ENCODE measurements at regions not wholly inside any gene's neighbourhood (a gene's known extent, or its start where the extent isn't known, plus 50 kb on each side); places are given as distances from the start of the nearest gene placed in this dataset.

- DNase-seq = no peak
- intact Hi-C loops (cut with DNase I) = no loop called here
- H3K9me3 ChIP-seq = no peaks in the 10 kb centered on the region
- H3K27ac ChIP-seq = no peak overlapping the region
- 48 to 63% (median 50%) methylated on average over 1 of the region's 1 CpG for WGBS, 3 donors
- no peaks in the 10 kb centered on the region for H3K27me3 ChIP-seq
- no peak overlapping the region for H3K4me3 ChIP-seq
- no peaks in the 10 kb centered on the region for H3K36me3 ChIP-seq
- H3K4me1 ChIP-seq (ENCODE audit: insufficient read depth) = no peaks in the 10 kb centered on the region
- no peak for TF ChIP-seq POLR2A (IDR thresholded peaks at IDR 0.05)
Observed at GRCh38 chr21:24316277-24316922, 1290.9 kb downstream of the MRPL39 start.

DNA sequence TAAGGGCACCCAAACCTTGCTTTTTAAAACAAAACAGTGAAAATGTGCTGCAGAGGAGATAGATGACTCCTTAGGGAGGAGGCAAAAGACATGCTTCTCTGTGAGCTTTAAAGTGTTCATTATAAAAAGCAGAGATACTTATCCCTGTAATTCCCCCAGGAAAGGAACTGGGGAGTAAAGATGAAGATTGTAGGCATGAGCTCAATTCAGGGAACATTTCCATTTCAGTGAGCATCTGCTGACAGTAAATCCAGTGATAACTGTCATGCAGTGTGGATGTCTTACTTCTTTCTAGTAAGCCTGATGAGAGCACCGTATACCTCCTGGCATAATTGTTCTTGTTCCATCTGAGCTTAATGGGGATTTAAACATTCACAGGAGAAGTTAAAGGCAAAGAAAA lies 1296.5 kb downstream of the MRPL39 start:
- intact Hi-C loops (cut with DNase I) = no loop called here
- no peak for TF ChIP-seq CTCF (IDR thresholded peaks at IDR 0.05)
- TF ChIP-seq EP300 (IDR thresholded peaks at IDR 0.05) = no peak
- TF ChIP-seq POLR2A (IDR thresholded peaks at IDR 0.05) = no peak
- Histone ChIP-seq H3K9me3 (no peaks in the 10 kb centered on the region), H3K27ac (no peak overlapping the region), H3K4me3 (no peak overlapping the region), H3K27me3 (no peaks in the 10 kb centered on the region), H3K36me3 (no peaks in the 10 kb centered on the region), H3K4me1 (ENCODE audit: insufficient read depth) (no peaks in the 10 kb centered on the region)
- no peak for DNase-seq
- 41 to 66% (median 51%) methylated on average over 1 of the region's 1 CpG for WGBS, 3 donors

DNA sequence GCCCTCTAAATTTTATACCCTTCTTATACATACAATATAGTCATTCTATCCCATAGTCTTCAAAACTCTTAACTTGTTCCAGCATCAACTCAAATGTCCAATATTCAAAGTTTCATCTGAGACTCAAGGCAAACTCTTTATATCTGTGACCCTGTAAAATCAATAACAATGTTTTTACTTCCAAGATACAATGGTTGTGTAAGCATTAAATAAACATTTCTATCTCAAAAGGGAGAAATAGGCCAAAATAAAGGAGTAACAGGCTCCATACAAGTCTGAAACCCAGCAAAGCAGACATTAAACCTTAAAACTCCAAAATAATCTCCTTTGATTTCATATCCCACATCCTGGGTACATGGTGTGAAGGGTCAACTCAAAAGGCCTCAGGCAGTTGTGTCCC lies 1299.1 kb downstream of the MRPL39 start:
- no peaks in the 10 kb centered on the region for H3K4me1 ChIP-seq (ENCODE audit: insufficient read depth)
- H3K36me3 ChIP-seq = no peaks in the 10 kb centered on the region
- no peak overlapping the region for H3K27ac ChIP-seq
- TF ChIP-seq POLR2A (IDR thresholded peaks at IDR 0.05) = no peak
- no peak for TF ChIP-seq EP300 (IDR thresholded peaks at IDR 0.05)
- TF ChIP-seq CTCF (IDR thresholded peaks at IDR 0.05) = no peak
- intact Hi-C loops (cut with DNase I) = no loop called here
- DNase-seq = no peak
- H3K4me3 ChIP-seq = no peak overlapping the region
- H3K27me3 ChIP-seq = no peaks in the 10 kb centered on the region
- H3K9me3 ChIP-seq = no peaks in the 10 kb centered on the region

DNA sequence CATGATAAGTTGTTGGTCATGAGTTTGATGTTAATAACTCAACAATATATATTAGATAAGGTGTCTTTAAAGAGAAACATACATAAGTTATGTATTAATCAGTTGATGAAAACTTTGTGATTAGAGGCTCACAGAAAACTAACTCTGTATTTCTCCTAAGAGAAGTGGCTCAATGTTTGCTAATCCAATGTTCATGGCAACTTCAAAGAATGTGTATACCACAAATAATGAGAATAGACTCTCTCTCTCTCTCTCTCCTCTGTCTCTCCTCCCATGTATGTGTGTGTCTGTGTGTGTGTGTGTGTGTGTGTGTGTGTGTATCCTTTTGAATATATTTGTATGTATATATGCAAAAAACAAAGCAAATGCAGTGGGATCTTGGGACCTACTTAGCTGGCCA lies 1304.9 kb downstream of the MRPL39 start:
- Histone ChIP-seq H3K27ac (no peak overlapping the region), H3K4me1 (ENCODE audit: insufficient read depth) (no peaks in the 10 kb centered on the region), H3K4me3 (no peak overlapping the region), H3K36me3 (no peaks in the 10 kb centered on the region), H3K9me3 (no peaks in the 10 kb centered on the region), H3K27me3 (no peaks in the 10 kb centered on the region)
- intact Hi-C loops (cut with DNase I) = no loop called here
- DNase-seq = no peak
- TF ChIP-seq EP300 (IDR thresholded peaks at IDR 0.05) = no peak

GRCh38 chr21:24298040-24298439 lies 1309.2 kb downstream of the MRPL39 start:
- no peak for DNase-seq
- H3K4me3 ChIP-seq = no peak overlapping the region
- intact Hi-C loops (cut with DNase I) = no loop called here
- no peaks in the 10 kb centered on the region for H3K27me3 ChIP-seq
- no peaks in the 10 kb centered on the region for H3K9me3 ChIP-seq
- no peaks in the 10 kb centered on the region for H3K4me1 ChIP-seq (ENCODE audit: insufficient read depth)
- TF ChIP-seq EP300 (IDR thresholded peaks at IDR 0.05) (no peak), POLR2A (IDR thresholded peaks at IDR 0.05) (no peak), CTCF (IDR thresholded peaks at IDR 0.05) (no peak)
- no peak overlapping the region for H3K27ac ChIP-seq
- 86 to 92% (median 88%) methylated on average over 1 of the region's 1 CpG for WGBS, 3 donors
- H3K36me3 ChIP-seq = no peaks in the 10 kb centered on the region
